ENCODE measurements at regions not wholly inside any gene's neighbourhood (a gene's known extent, or its start where the extent isn't known, plus 50 kb on each side); places are given as distances from the start of the nearest gene placed in this dataset.
"Not testable (repeated sequence)": the region's sequence is repeated elsewhere in the genome, so short reads cannot be mapped to it uniquely, and the experiment has no call there.

GRCh38 chr12:124070394-124071074, 97.5 kb downstream of the ZNF664 start:
- not testable (repeated sequence) for DNase-seq (ENCODE audit: low spot score)

DNA sequence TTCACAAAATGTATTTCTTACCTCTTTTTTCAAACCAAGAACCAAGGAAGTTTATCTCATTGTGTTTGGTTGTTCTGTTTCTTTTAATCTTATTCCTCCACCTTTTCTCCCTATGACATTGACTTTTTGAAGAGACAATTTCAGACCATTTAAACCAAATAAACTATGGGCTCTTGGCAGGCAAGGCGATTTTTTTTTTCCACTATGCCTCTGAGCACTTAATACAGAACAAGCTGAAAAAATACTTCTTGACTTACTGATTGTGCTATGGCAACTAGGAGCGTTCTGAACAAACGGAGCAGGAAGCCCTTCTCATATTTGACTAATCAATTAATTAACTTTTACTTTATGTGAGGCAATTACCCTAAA, 98.0 kb downstream of the ZNF664 start:
- DNase-seq (ENCODE audit: low spot score) = no peak

GRCh38 chr12:124073356-124074035, 100.5 kb downstream of the ZNF664 start:
- no peak for DNase-seq (ENCODE audit: low spot score)

DNA sequence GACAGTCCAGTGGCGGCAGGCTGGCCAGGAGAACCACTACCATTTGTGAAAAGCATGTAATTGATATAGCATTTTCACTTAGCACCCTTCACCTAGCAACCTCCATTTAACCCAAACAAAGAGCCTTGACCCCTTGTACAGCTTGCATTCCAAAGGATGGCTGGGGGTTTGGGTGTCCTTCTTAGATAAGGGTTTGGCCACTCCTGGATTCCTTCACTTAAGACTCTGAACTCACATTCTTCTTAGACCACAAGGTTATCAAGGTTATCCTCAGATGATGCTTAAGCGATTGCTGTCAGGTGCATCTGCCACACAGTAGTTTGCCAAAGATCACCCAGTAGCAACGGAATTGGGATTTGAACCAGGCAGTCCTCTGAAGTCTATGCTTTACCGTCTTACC, 102.8 kb downstream of the ZNF664 start:
- DNase-seq (ENCODE audit: low spot score) = no peak

GRCh38 chr12:124077701-124078100, 104.7 kb downstream of the ZNF664 start:
- no peak for DNase-seq (ENCODE audit: low spot score)

DNA sequence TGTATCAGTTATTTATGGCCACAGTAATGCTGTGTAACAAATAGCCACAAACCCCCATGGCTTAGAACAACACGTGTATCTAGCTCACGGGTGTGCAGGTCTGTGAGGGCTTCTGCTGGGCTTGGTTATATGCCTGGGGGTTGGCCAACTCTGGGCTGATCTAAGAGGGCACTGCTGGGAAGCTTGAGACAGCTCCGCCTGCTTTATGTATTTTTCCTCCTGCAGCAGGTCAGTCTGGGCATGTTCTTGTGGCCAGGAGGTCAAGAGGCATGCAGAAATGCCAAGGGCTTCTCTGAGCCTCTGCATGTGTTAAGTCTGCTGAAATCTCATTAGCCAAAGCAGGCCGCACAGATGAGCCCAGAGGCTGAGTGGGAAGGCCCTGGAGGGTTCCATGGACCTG, 105.8 kb downstream of the ZNF664 start:
- no peak for DNase-seq (ENCODE audit: low spot score)

GRCh38 chr12:124080649-124081048, 107.6 kb downstream of the ZNF664 start:
- DNase-seq (ENCODE audit: low spot score) = no peak

DNA sequence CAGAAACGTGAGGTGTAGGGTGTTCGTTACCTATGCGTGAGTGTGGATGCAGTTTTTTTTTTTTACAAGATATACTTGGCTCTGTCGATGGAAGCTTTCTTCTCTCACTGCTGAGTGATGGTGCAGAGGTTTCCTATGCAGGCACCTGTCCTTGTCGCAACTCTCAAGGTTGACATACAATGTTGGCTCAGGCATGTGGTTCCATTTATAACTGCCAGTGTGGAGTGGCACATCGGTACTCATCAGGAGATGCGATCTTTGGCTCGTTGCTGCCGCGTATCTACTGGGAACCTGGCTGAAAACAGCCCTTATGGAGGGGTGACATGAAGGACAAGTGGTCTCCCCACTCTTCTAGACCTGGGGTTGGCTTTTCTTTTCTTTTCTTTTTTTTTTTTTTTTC, 109.0 kb downstream of the ZNF664 start:
- DNase-seq (ENCODE audit: low spot score) = no peak

- no peak for DNase-seq (ENCODE audit: low spot score)
Observed at GRCh38 chr12:124082687-124083086, 109.7 kb downstream of the ZNF664 start.

DNA sequence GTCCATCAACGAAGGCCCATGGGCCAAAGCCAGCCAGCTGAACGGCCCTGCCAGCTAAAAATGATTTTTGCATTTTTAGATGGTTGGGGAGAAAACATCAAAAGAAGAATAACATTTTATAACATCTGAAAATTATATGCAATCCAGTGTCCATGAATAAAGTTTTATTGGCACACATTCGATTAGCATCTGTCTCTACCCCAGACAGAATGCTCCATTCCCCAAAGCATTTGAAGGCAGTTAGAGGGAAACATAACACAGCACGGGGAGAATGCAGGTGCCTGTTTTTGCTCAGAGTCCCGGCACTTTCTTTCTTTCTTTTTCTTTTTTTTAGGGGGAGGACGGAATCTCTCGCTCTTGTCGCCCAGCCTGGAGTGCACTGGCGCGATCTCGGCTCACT, 110.7 kb downstream of the ZNF664 start:
- DNase-seq (ENCODE audit: low spot score) = no peak

- DNase-seq (ENCODE audit: low spot score) = no peak
Observed at GRCh38 chr12:124085419-124086296, 112.6 kb downstream of the ZNF664 start.

DNA sequence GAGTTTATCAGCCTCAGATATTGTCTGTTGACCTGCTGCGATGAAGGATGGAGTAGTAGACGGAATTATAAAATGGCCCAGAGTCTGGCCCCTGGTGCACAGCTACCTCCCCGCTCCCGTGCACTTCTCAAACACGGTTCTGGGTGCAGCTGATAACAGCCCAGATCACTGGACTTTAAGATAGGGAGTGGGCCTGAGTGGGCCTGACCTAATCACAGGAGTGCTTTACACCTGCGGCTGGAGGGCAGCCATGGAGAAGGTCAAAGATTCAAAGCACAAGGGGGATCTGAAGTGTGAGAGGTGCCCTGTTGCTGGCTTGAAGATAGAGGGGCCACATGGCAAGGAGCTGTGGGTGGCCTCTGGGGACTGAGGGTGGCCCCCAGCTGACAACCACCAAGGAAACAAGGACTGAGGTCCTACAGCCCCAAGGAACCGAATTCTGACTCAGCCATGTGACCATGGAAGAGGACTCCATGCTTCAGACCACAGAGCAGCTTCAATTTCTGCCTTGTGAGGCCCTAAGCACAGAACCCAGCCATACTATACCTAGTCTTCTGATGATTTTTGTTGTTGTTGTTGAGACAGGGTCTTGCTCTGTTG, 113.4 kb downstream of the ZNF664 start:
- no peak for DNase-seq (ENCODE audit: low spot score)

- no peak for DNase-seq (ENCODE audit: low spot score)
Observed at GRCh38 chr12:124087266-124088051, 114.4 kb downstream of the ZNF664 start.

- no peak for DNase-seq (ENCODE audit: low spot score)
Observed at GRCh38 chr12:124088217-124088907, 115.3 kb downstream of the ZNF664 start.

DNA sequence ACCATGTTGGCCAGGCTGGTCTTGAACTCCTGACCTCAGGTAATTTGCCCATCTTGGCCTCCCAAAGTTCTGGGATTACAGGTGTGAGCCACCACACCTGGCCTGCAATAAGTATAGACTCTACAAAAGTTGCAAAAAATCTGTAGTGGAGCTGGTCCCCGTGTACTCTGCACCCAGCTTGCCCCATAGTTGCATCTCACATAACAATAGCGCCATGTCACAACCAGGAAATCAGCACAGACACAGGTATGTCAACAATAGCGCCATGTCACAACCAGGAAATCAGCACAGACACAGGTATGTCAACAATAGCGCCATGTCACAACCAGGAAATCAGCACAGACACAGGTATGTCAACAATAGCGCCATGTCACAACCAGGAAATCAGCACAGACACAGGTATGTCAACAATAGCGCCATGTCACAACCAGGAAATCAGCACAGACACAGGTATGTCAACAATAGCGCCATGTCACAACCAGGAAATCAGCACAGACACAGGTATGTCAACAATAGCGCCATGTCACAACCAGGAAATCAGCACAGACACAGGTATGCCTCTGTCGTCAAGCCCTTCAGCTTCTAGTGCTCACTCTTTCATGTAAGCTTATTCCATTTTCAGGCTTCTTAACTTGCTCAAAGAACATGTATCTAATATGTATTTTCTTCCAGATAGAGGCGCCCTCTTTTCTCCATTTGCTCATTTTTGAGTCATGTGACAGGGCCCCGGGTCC, 116.3 kb downstream of the ZNF664 start:
- DNase-seq (ENCODE audit: low spot score) = not testable (repeated sequence)

GRCh38 chr12:124091835-124092234, 118.8 kb downstream of the ZNF664 start:
- DNase-seq (ENCODE audit: low spot score) = no peak

DNA sequence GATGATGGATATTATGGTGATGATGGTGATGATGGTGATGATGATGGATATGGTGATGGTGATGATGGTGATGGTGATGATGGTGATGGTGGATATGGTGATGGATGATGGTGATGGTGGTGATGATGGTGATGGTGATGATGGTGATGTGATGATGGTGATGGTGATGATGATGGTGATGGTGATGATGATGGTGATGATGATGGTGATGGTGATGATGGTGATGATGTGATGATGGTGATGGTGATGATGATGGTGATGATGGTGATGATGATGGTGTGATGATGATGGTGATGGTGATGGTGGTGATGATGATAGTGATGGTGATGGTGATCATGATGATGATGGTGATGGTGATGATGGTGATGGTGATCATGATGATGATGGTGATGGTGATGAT, 119.5 kb downstream of the ZNF664 start:
- DNase-seq (ENCODE audit: low spot score) = not testable (repeated sequence)

DNA sequence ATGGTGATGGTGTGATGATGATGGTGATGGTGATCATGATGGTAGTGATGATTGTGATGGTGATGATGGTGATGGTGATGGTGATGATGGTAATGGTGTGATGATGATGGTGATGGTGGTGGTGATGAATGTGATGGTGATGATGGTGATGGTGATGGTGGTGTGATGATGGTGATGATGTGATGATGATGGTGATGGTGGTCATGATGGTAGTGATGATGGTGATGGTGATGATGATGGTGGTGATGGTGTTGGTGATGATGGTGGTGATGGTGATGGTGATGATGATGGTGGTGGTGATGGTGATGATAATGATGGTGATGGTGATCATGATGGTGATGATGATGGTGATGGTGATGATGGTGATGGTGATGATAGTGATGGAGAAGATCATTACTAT, 120.3 kb downstream of the ZNF664 start:
- DNase-seq (ENCODE audit: low spot score) = no peak

- no peak for DNase-seq (ENCODE audit: low spot score)
Observed at GRCh38 chr12:124094188-124094587, 121.2 kb downstream of the ZNF664 start.

DNA sequence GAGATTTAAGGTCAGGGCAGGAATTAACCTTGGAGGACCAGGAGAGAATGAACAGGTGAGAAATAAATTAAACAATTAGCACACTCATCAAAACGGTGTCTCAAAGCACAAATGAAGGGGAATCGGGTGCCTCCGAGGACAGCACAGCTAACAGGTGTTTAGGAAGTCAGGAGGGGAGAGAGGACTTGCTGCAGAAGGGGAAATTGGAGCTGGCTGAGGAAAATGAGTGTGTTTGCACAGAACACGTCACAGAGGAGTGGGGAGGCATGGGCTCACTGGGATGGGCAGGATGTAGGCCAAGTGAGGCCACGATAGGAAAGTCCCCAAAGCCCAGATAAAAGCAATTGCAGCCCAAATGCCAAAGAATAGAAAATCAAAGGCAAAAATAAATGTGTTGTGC, 121.7 kb downstream of the ZNF664 start:
- no peak for DNase-seq (ENCODE audit: low spot score)
